ENCODE measurements at regions not wholly inside any gene's neighbourhood (a gene's known extent, or its start where the extent isn't known, plus 50 kb on each side); places are given as distances from the start of the nearest gene placed in this dataset.

DNA sequence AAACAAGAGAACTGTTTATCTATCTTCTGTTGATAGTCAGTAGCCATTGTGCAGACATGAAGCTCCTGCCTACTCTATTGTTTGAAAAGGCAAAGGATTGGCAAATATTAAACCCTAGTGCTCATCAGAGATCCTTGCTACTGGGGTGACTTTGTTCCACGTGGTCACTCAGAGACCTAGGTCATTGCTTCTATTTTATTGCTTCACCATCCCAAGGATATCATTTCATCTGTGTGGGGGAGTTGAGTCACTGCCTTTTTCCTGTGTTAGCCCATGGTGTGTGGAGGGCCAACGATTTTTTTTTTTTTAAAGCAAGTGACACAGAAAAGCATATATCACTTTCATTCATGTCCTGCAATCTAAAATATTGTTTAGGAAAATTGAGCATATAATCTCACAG, 254.1 kb upstream of the RXFP2 start:
- Histone ChIP-seq H3K4me3 (replicated peaks in 1 of 4; ENCODE audit: control extremely low read depth in 1 of 4, insufficient read depth in 1 of 4, low read depth in 3 of 4, low read length in 4 of 4) (no peak overlapping the region), H3K4me2 (ENCODE audit: extremely low read depth, insufficient read depth, low read length) (no peak overlapping the region), H3K79me2 (ENCODE audit: control insufficient read depth, insufficient read depth, low read length) (no peaks in the 10 kb centered on the region), H2AFZ (ENCODE audit: low read length) (no peak overlapping the region), H3K4me1 (ENCODE audit: control insufficient read depth, extremely low read depth, insufficient read depth, low read length) (no peaks in the 10 kb centered on the region), H3K36me3 (ENCODE audit: control insufficient read depth, insufficient read depth, low read length) (no peaks in the 10 kb centered on the region), H3K9me3 (ENCODE audit: control insufficient read depth, insufficient read depth, low read depth, low read length) (no peaks in the 10 kb centered on the region), H3K27me3 (ENCODE audit: control insufficient read depth, insufficient read depth, low read length) (no peaks in the 10 kb centered on the region), H3K9ac (ENCODE audit: insufficient read depth, low read length) (no peak overlapping the region), H3K27ac (ENCODE audit: insufficient read depth, low read length) (no peak overlapping the region), H4K20me1 (ENCODE audit: control insufficient read depth, extremely low read depth, insufficient read depth, low read length) (no peaks in the 10 kb centered on the region)
- no peak for DNase-seq (ENCODE audit: low read depth in 2 of 2)
- no peak for TF ChIP-seq EZH2 (IDR thresholded peaks at IDR 0.05; ENCODE audit: low read length, missing control alignments)
- TF ChIP-seq, protein P1, sequence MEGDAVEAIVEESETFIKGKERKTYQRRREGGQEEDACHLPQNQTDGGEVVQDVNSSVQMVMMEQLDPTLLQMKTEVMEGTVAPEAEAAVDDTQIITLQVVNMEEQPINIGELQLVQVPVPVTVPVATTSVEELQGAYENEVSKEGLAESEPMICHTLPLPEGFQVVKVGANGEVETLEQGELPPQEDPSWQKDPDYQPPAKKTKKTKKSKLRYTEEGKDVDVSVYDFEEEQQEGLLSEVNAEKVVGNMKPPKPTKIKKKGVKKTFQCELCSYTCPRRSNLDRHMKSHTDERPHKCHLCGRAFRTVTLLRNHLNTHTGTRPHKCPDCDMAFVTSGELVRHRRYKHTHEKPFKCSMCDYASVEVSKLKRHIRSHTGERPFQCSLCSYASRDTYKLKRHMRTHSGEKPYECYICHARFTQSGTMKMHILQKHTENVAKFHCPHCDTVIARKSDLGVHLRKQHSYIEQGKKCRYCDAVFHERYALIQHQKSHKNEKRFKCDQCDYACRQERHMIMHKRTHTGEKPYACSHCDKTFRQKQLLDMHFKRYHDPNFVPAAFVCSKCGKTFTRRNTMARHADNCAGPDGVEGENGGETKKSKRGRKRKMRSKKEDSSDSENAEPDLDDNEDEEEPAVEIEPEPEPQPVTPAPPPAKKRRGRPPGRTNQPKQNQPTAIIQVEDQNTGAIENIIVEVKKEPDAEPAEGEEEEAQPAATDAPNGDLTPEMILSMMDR (conservative IDR thresholded peaks at IDR 0.05 in 1 of 2, IDR thresholded peaks at IDR 0.05 in 1 of 2; ENCODE audit: low read depth in 1 of 2, low read length in 2 of 2) = no peak

DNA sequence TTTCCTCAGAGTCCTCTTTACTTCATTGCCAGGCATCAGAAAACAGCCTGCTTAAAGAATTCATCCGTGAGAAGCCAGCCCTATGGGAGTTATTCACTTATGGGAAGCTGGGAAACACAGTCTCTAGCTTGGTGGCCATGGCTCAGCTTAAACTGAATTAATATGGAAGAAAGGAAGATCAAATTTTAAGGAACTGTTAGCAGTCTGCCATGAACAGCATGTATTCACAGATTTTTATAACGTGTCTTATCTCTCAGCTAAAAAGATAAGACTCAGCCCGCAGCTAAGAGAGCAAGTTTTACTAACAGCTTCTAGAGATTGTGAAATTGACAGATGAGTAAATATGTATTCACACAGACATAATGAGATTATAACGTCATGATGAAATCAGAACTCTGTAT, 253.7 kb upstream of the RXFP2 start:
- H3K27me3 ChIP-seq (ENCODE audit: control insufficient read depth, insufficient read depth, low read length) = no peaks in the 10 kb centered on the region
- no peaks in the 10 kb centered on the region for H3K36me3 ChIP-seq (ENCODE audit: control insufficient read depth, insufficient read depth, low read length)
- H3K27ac ChIP-seq (ENCODE audit: insufficient read depth, low read length) = no peak overlapping the region
- H3K4me3 ChIP-seq (replicated peaks in 1 of 4; ENCODE audit: control extremely low read depth in 1 of 4, insufficient read depth in 1 of 4, low read depth in 3 of 4, low read length in 4 of 4) = no peak overlapping the region
- no peaks in the 10 kb centered on the region for H3K79me2 ChIP-seq (ENCODE audit: control insufficient read depth, insufficient read depth, low read length)
- TF ChIP-seq, protein P1 (conservative IDR thresholded peaks at IDR 0.05 in 1 of 2, IDR thresholded peaks at IDR 0.05 in 1 of 2; ENCODE audit: low read depth in 1 of 2, low read length in 2 of 2) = no peak
- no peak for TF ChIP-seq EZH2 (IDR thresholded peaks at IDR 0.05; ENCODE audit: low read length, missing control alignments)
- H3K9me3 ChIP-seq (ENCODE audit: control insufficient read depth, insufficient read depth, low read depth, low read length) = no peaks in the 10 kb centered on the region
- no peaks in the 10 kb centered on the region for H4K20me1 ChIP-seq (ENCODE audit: control insufficient read depth, extremely low read depth, insufficient read depth, low read length)
- no peaks in the 10 kb centered on the region for H3K4me1 ChIP-seq (ENCODE audit: control insufficient read depth, extremely low read depth, insufficient read depth, low read length)
- H3K4me2 ChIP-seq (ENCODE audit: extremely low read depth, insufficient read depth, low read length) = no peak overlapping the region
- peak; percentile 13 to 20 for DNase-seq (ENCODE audit: low read depth in 2 of 2)
- H3K9ac ChIP-seq (ENCODE audit: insufficient read depth, low read length) = no peak overlapping the region
- H2AFZ ChIP-seq (ENCODE audit: low read length) = no peak overlapping the region

DNA sequence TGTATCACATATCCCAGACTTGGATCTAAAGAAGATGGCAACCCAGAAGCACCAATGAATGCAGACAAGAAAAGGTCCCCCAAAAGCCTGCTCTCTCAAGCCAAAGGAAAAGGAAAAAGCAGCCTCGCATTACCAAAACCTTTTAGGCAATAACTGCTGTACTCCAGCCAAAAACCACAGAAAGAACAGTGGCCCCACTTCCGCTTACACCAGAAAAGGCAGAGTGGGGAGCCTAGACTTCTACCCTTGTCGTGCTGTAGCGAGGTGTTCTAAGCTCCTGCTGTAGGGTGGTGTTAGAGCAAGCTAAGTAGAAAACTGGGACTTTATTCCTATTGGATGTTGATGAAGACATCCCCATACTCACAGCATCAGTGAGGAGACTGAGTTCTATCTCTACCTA, 244.0 kb upstream of the RXFP2 start:
- Histone ChIP-seq H3K9me3 (ENCODE audit: control insufficient read depth, insufficient read depth, low read depth, low read length) (no peaks in the 10 kb centered on the region), H3K4me3 (replicated peaks in 1 of 4; ENCODE audit: control extremely low read depth in 1 of 4, insufficient read depth in 1 of 4, low read depth in 3 of 4, low read length in 4 of 4) (no peak overlapping the region), H3K27ac (ENCODE audit: insufficient read depth, low read length) (no peak overlapping the region), H3K9ac (ENCODE audit: insufficient read depth, low read length) (no peak overlapping the region), H2AFZ (ENCODE audit: low read length) (no peak overlapping the region), H3K36me3 (ENCODE audit: control insufficient read depth, insufficient read depth, low read length) (no peaks in the 10 kb centered on the region), H3K79me2 (ENCODE audit: control insufficient read depth, insufficient read depth, low read length) (no peaks in the 10 kb centered on the region), H4K20me1 (ENCODE audit: control insufficient read depth, extremely low read depth, insufficient read depth, low read length) (no peaks in the 10 kb centered on the region), H3K4me2 (ENCODE audit: extremely low read depth, insufficient read depth, low read length) (no peak overlapping the region), H3K4me1 (ENCODE audit: control insufficient read depth, extremely low read depth, insufficient read depth, low read length) (no peaks in the 10 kb centered on the region), H3K27me3 (ENCODE audit: control insufficient read depth, insufficient read depth, low read length) (no peaks in the 10 kb centered on the region)
- DNase-seq (ENCODE audit: low read depth in 2 of 2) = no peak
- TF ChIP-seq EZH2 (IDR thresholded peaks at IDR 0.05; ENCODE audit: low read length, missing control alignments) = no peak
- TF ChIP-seq, protein P1 (conservative IDR thresholded peaks at IDR 0.05 in 1 of 2, IDR thresholded peaks at IDR 0.05 in 1 of 2; ENCODE audit: low read depth in 1 of 2, low read length in 2 of 2) = no peak

Data from fibroblast of lung (primary cell).